Coronary artery (tissue), 2 donors: ENCODE measurements at regions not wholly inside any gene's neighbourhood (a gene's known extent, or its start where the extent isn't known, plus 50 kb on each side); places are given as distances from the start of the nearest gene placed in this dataset.

Experiments
- DNase-seq: peaks from one replicate; pipeline ENCODE4 v3.0.0-alpha.2; 2017; ENCODE audit warnings: low spot score
- H3K27ac ChIP-seq, 2 donors: fragments of 200-600 bp; sonication (generic); one replicate each; pipeline ENCODE4 v1.5.1; 2016 to 2019
- H3K4me3 ChIP-seq: fragments of 200-600 bp; sonication (generic); 2 replicates; pipeline ENCODE4 v1.5.1; 2016; ENCODE audit warnings: mild to moderate bottlenecking, moderate library complexity
- CTCF ChIP-seq: fragments of 200-600 bp; sonication (generic); IDR thresholded peaks from one replicate; pipeline ENCODE4 v1.5.1; 2019; ENCODE audit warnings: antibody characterized with exemption

GRCh38 chr13:47044842-47045241 is 148.0 kb upstream of the HTR2A start:
- DNase-seq, result no peak
- H3K27ac ChIP-seq, result no peak overlapping the region
- no peak for TF ChIP-seq CTCF
- no peak overlapping the region for H3K4me3 ChIP-seq

- no peak overlapping the region for H3K4me3 ChIP-seq
- TF ChIP-seq CTCF, result no peak
- DNase-seq, result no peak
- H3K27ac ChIP-seq, result no peak overlapping the region
Observed at GRCh38 chr13:47039106-47039505, 142.3 kb upstream of the HTR2A start.

- Histone ChIP-seq H3K4me3 (no peak overlapping the region), H3K27ac (no peak overlapping the region)
- no peak for DNase-seq
- no peak for TF ChIP-seq CTCF
Observed at GRCh38 chr13:47038188-47038587, 141.3 kb upstream of the HTR2A start.

GRCh38 chr13:47036294-47037008 is 139.6 kb upstream of the HTR2A start:
- Histone ChIP-seq H3K27ac (no peak overlapping the region), H3K4me3 (no peak overlapping the region)
- TF ChIP-seq CTCF, result no peak
- DNase-seq, result no peak

GRCh38 chr13:47033216-47033615 is 136.4 kb upstream of the HTR2A start:
- TF ChIP-seq CTCF, result no peak
- Histone ChIP-seq H3K27ac (no peak overlapping the region), H3K4me3 (no peak overlapping the region)
- no peak for DNase-seq

GRCh38 chr13:47027780-47028437 is 131.1 kb upstream of the HTR2A start:
- H3K27ac ChIP-seq, result no peak overlapping the region
- TF ChIP-seq CTCF, result no peak
- no peak overlapping the region for H3K4me3 ChIP-seq
- no peak for DNase-seq
